ENCODE measurements at regions not wholly inside any gene's neighbourhood (a gene's known extent, or its start where the extent isn't known, plus 50 kb on each side); places are given as distances from the start of the nearest gene placed in this dataset.

GRCh38 chr2:65511306-65511705 lies 78.9 kb upstream of the SPRED2 start:
- TF ChIP-seq REST (IDR thresholded peaks at IDR 0.05; ENCODE audit: low read depth): no peak
- no peak for TF ChIP-seq YY1 (IDR thresholded peaks at IDR 0.05; ENCODE audit: low read depth)
- no peak for TF ChIP-seq ZBTB7A (IDR thresholded peaks at IDR 0.05; ENCODE audit: low read depth)
- no peak for TF ChIP-seq TAF1 (IDR thresholded peaks at IDR 0.05; ENCODE audit: low read depth)
- TF ChIP-seq RAD21 (IDR thresholded peaks at IDR 0.05; ENCODE audit: low read depth): no peak
- TF ChIP-seq TCF12 (IDR thresholded peaks at IDR 0.05; ENCODE audit: low read depth): no peak
- TF ChIP-seq EP300 (IDR thresholded peaks at IDR 0.05; ENCODE audit: borderline replicate concordance): no peak
- TF ChIP-seq CREB1 (IDR thresholded peaks at IDR 0.05; ENCODE audit: low read depth): no peak
- no peak for TF ChIP-seq FOXM1 (IDR thresholded peaks at IDR 0.05; ENCODE audit: borderline replicate concordance, low read depth)
- no peak for TF ChIP-seq TEAD4 (IDR thresholded peaks at IDR 0.05)

- TF ChIP-seq YY1 (IDR thresholded peaks at IDR 0.05; ENCODE audit: low read depth) (no peak), MAX (IDR thresholded peaks at IDR 0.05) (no peak), EP300 (IDR thresholded peaks at IDR 0.05; ENCODE audit: borderline replicate concordance) (no peak), NFIC (IDR thresholded peaks at IDR 0.05) (no peak), REST (IDR thresholded peaks at IDR 0.05; ENCODE audit: low read depth) (no peak), USF1 (IDR thresholded peaks at IDR 0.05) (no peak), CEBPB (IDR thresholded peaks at IDR 0.05) (no peak), TAF1 (IDR thresholded peaks at IDR 0.05; ENCODE audit: low read depth) (no peak), RAD21 (IDR thresholded peaks at IDR 0.05; ENCODE audit: low read depth) (no peak)
Measured at GRCh38 chr2:65508225-65508624, 75.8 kb upstream of the SPRED2 start.

GRCh38 chr2:65507102-65508069 lies 75.0 kb upstream of the SPRED2 start:
- no peak for TF ChIP-seq USF1 (IDR thresholded peaks at IDR 0.05)
- no peak for TF ChIP-seq FOXM1 (IDR thresholded peaks at IDR 0.05; ENCODE audit: borderline replicate concordance, low read depth)
- TF ChIP-seq EGR1 (IDR thresholded peaks at IDR 0.05): no peak
- TF ChIP-seq MAX (IDR thresholded peaks at IDR 0.05): no peak
- no peak for TF ChIP-seq RAD21 (IDR thresholded peaks at IDR 0.05; ENCODE audit: low read depth)
- TF ChIP-seq TAF1 (IDR thresholded peaks at IDR 0.05; ENCODE audit: low read depth): no peak
- TF ChIP-seq YY1 (IDR thresholded peaks at IDR 0.05; ENCODE audit: low read depth): no peak
- TF ChIP-seq ZBTB7A (IDR thresholded peaks at IDR 0.05; ENCODE audit: low read depth): no peak
- TF ChIP-seq TCF12 (IDR thresholded peaks at IDR 0.05; ENCODE audit: low read depth): no peak
- no peak for TF ChIP-seq REST (IDR thresholded peaks at IDR 0.05; ENCODE audit: low read depth)
